GM18505 (cell line): ENCODE measurements at regions not wholly inside any gene's neighbourhood (a gene's known extent, or its start where the extent isn't known, plus 50 kb on each side); places are given as distances from the start of the nearest gene placed in this dataset.

Experiments
- ATAC-seq: cut with Tn5 transposase; IDR thresholded peaks from one replicate; pipeline ENCODE4 v1.9.1; 2021; ENCODE audit not compliant: unreplicated experiment
- POLR2A ChIP-seq: IDR thresholded peaks from 4 replicates; pipeline ENCODE4 v1.6.1; 2011; ENCODE audit warnings: borderline replicate concordance; ENCODE audit not compliant: insufficient read depth, insufficient read length; ENCODE audit errors: extremely low read depth

GRCh38 chr14:73786636-73787485, 64.8 kb upstream of the PTGR2 start:
- TF ChIP-seq POLR2A, result peak; percentile 66
- ATAC-seq, result peak; percentile 41

- TF ChIP-seq POLR2A, result no peak
- no peak for ATAC-seq
These were observed 65.6 kb upstream of the PTGR2 start for GRCh38 chr14:73785834-73786635.

- peak; percentile 18 for TF ChIP-seq POLR2A
- ATAC-seq, result no peak
These were observed 66.2 kb upstream of the PTGR2 start for GRCh38 chr14:73785336-73785833.

- TF ChIP-seq POLR2A, result no peak
- no peak for ATAC-seq
These were observed 66.7 kb upstream of the PTGR2 start for GRCh38 chr14:73784988-73785313.

- no peak for ATAC-seq
- TF ChIP-seq POLR2A, result no peak
These were observed 67.2 kb upstream of the PTGR2 start for GRCh38 chr14:73784181-73784987.

- no peak for ATAC-seq
These were observed 68.4 kb upstream of the PTGR2 start for GRCh38 chr14:73783107-73783727.

GRCh38 chr14:73782623-73783022, 68.4 kb upstream of the PNMA1 start:
- TF ChIP-seq POLR2A, result no peak
- ATAC-seq, result no peak

More at GRCh38 chr14:73783107-73783727, 68.4 kb upstream of the PTGR2 start:
- TF ChIP-seq POLR2A, result no peak

GRCh38 chr14:73780896-73781295, 66.7 kb upstream of the PNMA1 start:
- ATAC-seq, result no peak

GRCh38 chr14:73780391-73780790, 66.2 kb upstream of the PNMA1 start:
- no peak for ATAC-seq
- no peak for TF ChIP-seq POLR2A

More at GRCh38 chr14:73780896-73781295, 66.7 kb upstream of the PNMA1 start:
- TF ChIP-seq POLR2A, result no peak

GRCh38 chr14:73778736-73779135, 64.6 kb upstream of the PNMA1 start:
- no peak for TF ChIP-seq POLR2A
- ATAC-seq, result no peak

GRCh38 chr14:73777420-73777819, 63.2 kb upstream of the PNMA1 start:
- no peak for ATAC-seq
- no peak for TF ChIP-seq POLR2A

- ATAC-seq, result no peak
- no peak for TF ChIP-seq POLR2A
These were observed 62.0 kb upstream of the PNMA1 start for GRCh38 chr14:73776194-73776537.
